HCT116 (cell line): ENCODE measurements at regions not wholly inside any gene's neighbourhood (a gene's known extent, or its start where the extent isn't known, plus 50 kb on each side); places are given as distances from the start of the nearest gene placed in this dataset.

Experiments used
- ATAC-seq: fragments of 200-7000 bp; cut with Tn5 transposase; 2 replicates; pipeline ENCODE4 v1.9.1; 2020; ENCODE audit warnings: mild to moderate bottlenecking, moderate library complexity
- BruUV-seq: library from RNA; stranded (reverse); fragments of 400-500 nt; replicated peaks from 2 replicates; lab custom pipeline; 2021; lab: Mats Ljungman, UMichigan
- CTCF ChIA-PET: fragments of 300-600 bp; sonication (Branson Sonifier 250); formaldehyde crosslinking; loops from one replicate; lab custom pipeline; 2021; ENCODE audit warnings: antibody characterized with exemption; lab: Charles Lee
- POLR2A ChIA-PET: fragments of 300-600, 350-600 bp; sonication (Branson Sonifier 250); formaldehyde crosslinking; loops from one replicate; lab custom pipeline; 2021; ENCODE audit warnings: antibody characterized with exemption; lab: Charles Lee
- RAD21 ChIA-PET, 2 experiments: fragments of 300-600 bp; sonication (Branson Sonifier 250); formaldehyde crosslinking; loops; one replicate each; lab custom pipeline; 2023; ENCODE audit warnings: low total read pairs in 2 of 2; ENCODE audit not compliant: uncharacterized antibody in 2 of 2, unreplicated experiment in 2 of 2, low non-redundant PET in 1 of 2; lab: Charles Lee
- DNase-seq: peaks from one replicate; pipeline ENCODE4 v3.0.0-alpha.2; 2010; ENCODE audit warnings: low read depth, low spot score
- H2AFZ ChIP-seq: fragments of 200-600 bp; shearing (Covaris generic), sonication (generic); 2 replicates; pipeline ENCODE4 v1.6.1; 2017; ENCODE audit warnings: low read depth, mixed run types, mixed read lengths, antibody characterized with exemption, low read length; ENCODE audit not compliant: poor library complexity, severe bottlenecking
- H3K27ac ChIP-seq: 2 replicates; pipeline ENCODE4 v1.5.1; 2012; ENCODE audit warnings: low read depth, low read length
- H3K27me3 ChIP-seq: fragments of 200-600 bp; sonication (generic); 2 replicates; pipeline ENCODE4 v1.6.1; 2016; ENCODE audit warnings: mixed run types, low read length, mixed read lengths; ENCODE audit not compliant: insufficient read depth
- H3K36me3 ChIP-seq, 2 experiments: fragments of 200-500 bp in 1 of 2; fragments of 200-600 bp in 1 of 2; sonication (Bioruptor generic) in 1 of 2; sonication (generic) in 1 of 2; 2 replicates each; pipeline versions ENCODE4 v1.5.1 to v1.6.1; 2014 to 2016; ENCODE audit warnings: low read length in 2 of 2, inconsistent platforms in 1 of 2, mixed read lengths in 1 of 2, mixed run types in 1 of 2; ENCODE audit not compliant: insufficient read depth in 2 of 2, control insufficient read depth in 1 of 2
- H3K4me1 ChIP-seq, 2 experiments: fragments of 200-600 bp in 1 of 2; sonication (generic) in 1 of 2; 2 replicates each; pipeline versions ENCODE4 v1.5.1 to v1.6.1; 2012 to 2017; ENCODE audit warnings: low read length in 2 of 2, inconsistent platforms in 1 of 2, mild to moderate bottlenecking in 1 of 2, mixed read lengths in 1 of 2, mixed run types in 1 of 2, moderate library complexity in 1 of 2; ENCODE audit not compliant: insufficient read depth in 2 of 2, control insufficient read depth in 1 of 2
- H3K4me2 ChIP-seq: fragments of 200-600 bp; sonication (generic); 2 replicates; pipeline ENCODE4 v1.6.1; 2017; ENCODE audit warnings: mixed run types, low read length, mixed read lengths
- H3K4me3 ChIP-seq, 2 experiments: fragments of 200-600 bp in 1 of 2; sonication (generic) in 1 of 2; replicated peaks in 1 of 2; 2 replicates each; pipeline ENCODE4 v1.5.1; 2011 to 2016; ENCODE audit warnings: low read length in 2 of 2, control low read depth in 1 of 2, low read depth in 1 of 2, mild to moderate bottlenecking in 1 of 2, mixed read lengths in 1 of 2, mixed run types in 1 of 2
- H3K79me2 ChIP-seq: fragments of 200-600 bp; sonication (generic); 2 replicates; pipeline ENCODE4 v1.6.1; 2017; ENCODE audit warnings: mild to moderate bottlenecking, mixed run types, low read length, moderate library complexity, mixed read lengths; ENCODE audit not compliant: insufficient read depth
- H3K9ac ChIP-seq: fragments of 200-600 bp; sonication (generic); 2 replicates; pipeline ENCODE4 v1.6.1; 2016; ENCODE audit warnings: low read length, mixed read lengths
- H3K9me2 ChIP-seq: fragments of 200-600 bp; sonication (generic), shearing (Covaris generic); 2 replicates; pipeline ENCODE4 v1.6.1; 2017; ENCODE audit warnings: mixed run types, mild to moderate bottlenecking, moderate library complexity; ENCODE audit not compliant: insufficient read depth
- H3K9me3 ChIP-seq, 2 experiments: fragments of 200-500 bp in 1 of 2; fragments of 200-600 bp in 1 of 2; sonication (Bioruptor generic) in 1 of 2; sonication (generic) in 1 of 2; 2 replicates each; pipeline ENCODE4 v1.6.1; 2014 to 2017; ENCODE audit warnings: low read length in 2 of 2, mixed read lengths in 2 of 2, inconsistent platforms in 1 of 2, low read depth in 1 of 2, mild to moderate bottlenecking in 1 of 2, mixed run types in 1 of 2, moderate library complexity in 1 of 2; ENCODE audit not compliant: control insufficient read depth in 1 of 2, insufficient read depth in 1 of 2
- H4K20me1 ChIP-seq: fragments of 200-600 bp; sonication (generic), shearing (Covaris generic); 2 replicates; pipeline ENCODE4 v1.6.1; 2017; ENCODE audit warnings: mixed run types, mild to moderate bottlenecking, moderate library complexity; ENCODE audit not compliant: insufficient read depth
- CBX3 ChIP-seq: IDR thresholded peaks from 2 replicates; pipeline ENCODE4 v1.6.1; 2012; ENCODE audit warnings: low read depth
- JUND ChIP-seq: IDR thresholded peaks from 2 replicates; pipeline ENCODE4 v1.6.1; 2012
- SP1 ChIP-seq: IDR thresholded peaks from 2 replicates; pipeline ENCODE4 v1.6.1; 2012; ENCODE audit warnings: low read depth
- SRF ChIP-seq: IDR thresholded peaks from 2 replicates; pipeline ENCODE4 v1.6.1; 2012; ENCODE audit warnings: low read depth
- ZBTB33 ChIP-seq: IDR thresholded peaks from 2 replicates; pipeline ENCODE4 v1.6.1; 2011; ENCODE audit warnings: mild to moderate bottlenecking, low read length, moderate library complexity; ENCODE audit not compliant: insufficient replicate concordance; ENCODE audit errors: extremely low read depth
- ZFX ChIP-seq: fragments of 450-650 bp; IDR thresholded peaks from 2 replicates; pipeline ENCODE4 v1.6.1; 2017
- ZNF274 ChIP-seq: fragments of 200-500 bp; sonication (Bioruptor generic); IDR thresholded peaks from 2 replicates; pipeline ENCODE4 v1.6.1; 2014; ENCODE audit warnings: mild to moderate bottlenecking, low read depth, low read length, inconsistent platforms
- intact Hi-C: fragments of 100-400 bp; cut with micrococcal nuclease; formaldehyde crosslinking; loops from 2 replicates; pipeline ENCODE4 v1.10.0; 2022
- TF ChIP-seq, protein P1 (sequence below): IDR thresholded peaks from 2 replicates; pipeline ENCODE4 v1.6.1; 2012; ENCODE audit warnings: low read depth

GRCh38 chr2:19500126-19500525, 141.7 kb upstream of the OSR1 start:
- no peaks in the 10 kb centered on the region for H3K27me3 ChIP-seq
- TF ChIP-seq ZBTB33 (no peak), CBX3 (no peak)
- H3K9ac ChIP-seq: no peak overlapping the region
- H3K9me2 ChIP-seq: no peaks in the 10 kb centered on the region
- intact Hi-C loops: no loop called here
- H3K4me1 ChIP-seq: peaks cover 0 to 11% of the 10 kb centered on the region in 2 experiments; a peak in 2 of 4 replicates
- no peaks in the 10 kb centered on the region for H4K20me1 ChIP-seq
- ATAC-seq (no peak), DNase-seq (no peak)
- H3K4me3 ChIP-seq: no peak overlapping the region
- ChIA-PET RAD21 (no interaction called here), POLR2A (no interaction called here), CTCF (no interaction called here)
- H3K27ac ChIP-seq: no peak overlapping the region
- no peaks in the 10 kb centered on the region for H3K79me2 ChIP-seq
- H2AFZ ChIP-seq: no peak overlapping the region
- H3K9me3 ChIP-seq: no peaks in the 10 kb centered on the region
- BruUV-seq: no TSS peak
- H3K36me3 ChIP-seq: no peaks in the 10 kb centered on the region
- no peak overlapping the region for H3K4me2 ChIP-seq

GRCh38 chr2:19496646-19497045, 138.2 kb upstream of the OSR1 start:
- no peak overlapping the region for H3K27ac ChIP-seq
- H3K79me2 ChIP-seq: no peaks in the 10 kb centered on the region
- ATAC-seq (no peak), DNase-seq (no peak)
- CTCF ChIA-PET: no interaction called here
- H3K36me3 ChIP-seq: no peaks in the 10 kb centered on the region
- H3K4me1 ChIP-seq: peaks cover 0 to 5% of the 10 kb centered on the region in 2 experiments; a peak in 1 of 4 replicates
- no peak overlapping the region for H2AFZ ChIP-seq
- no peak overlapping the region for H3K9ac ChIP-seq
- BruUV-seq: no TSS peak
- RAD21 ChIA-PET: interaction anchor here in 1 of 2 experiments (0.6 kb wide), 1 partner anchor 146 kb away, joined by 3 read pairs; no protein-coding TSS in a partner anchor
- POLR2A ChIA-PET: no interaction called here
- H3K4me3 ChIP-seq: no peak overlapping the region
- H3K9me2 ChIP-seq: no peaks in the 10 kb centered on the region
- no peaks in the 10 kb centered on the region for H4K20me1 ChIP-seq
- no peaks in the 10 kb centered on the region for H3K9me3 ChIP-seq
- H3K27me3 ChIP-seq: no peaks in the 10 kb centered on the region
- intact Hi-C loops: no loop called here
- H3K4me2 ChIP-seq: no peak overlapping the region
- TF ChIP-seq JUND (no peak), ZNF274 (no peak), SP1 (no peak), ZFX (no peak), ZBTB33 (no peak), SRF (no peak)
- TF ChIP-seq, protein P1, sequence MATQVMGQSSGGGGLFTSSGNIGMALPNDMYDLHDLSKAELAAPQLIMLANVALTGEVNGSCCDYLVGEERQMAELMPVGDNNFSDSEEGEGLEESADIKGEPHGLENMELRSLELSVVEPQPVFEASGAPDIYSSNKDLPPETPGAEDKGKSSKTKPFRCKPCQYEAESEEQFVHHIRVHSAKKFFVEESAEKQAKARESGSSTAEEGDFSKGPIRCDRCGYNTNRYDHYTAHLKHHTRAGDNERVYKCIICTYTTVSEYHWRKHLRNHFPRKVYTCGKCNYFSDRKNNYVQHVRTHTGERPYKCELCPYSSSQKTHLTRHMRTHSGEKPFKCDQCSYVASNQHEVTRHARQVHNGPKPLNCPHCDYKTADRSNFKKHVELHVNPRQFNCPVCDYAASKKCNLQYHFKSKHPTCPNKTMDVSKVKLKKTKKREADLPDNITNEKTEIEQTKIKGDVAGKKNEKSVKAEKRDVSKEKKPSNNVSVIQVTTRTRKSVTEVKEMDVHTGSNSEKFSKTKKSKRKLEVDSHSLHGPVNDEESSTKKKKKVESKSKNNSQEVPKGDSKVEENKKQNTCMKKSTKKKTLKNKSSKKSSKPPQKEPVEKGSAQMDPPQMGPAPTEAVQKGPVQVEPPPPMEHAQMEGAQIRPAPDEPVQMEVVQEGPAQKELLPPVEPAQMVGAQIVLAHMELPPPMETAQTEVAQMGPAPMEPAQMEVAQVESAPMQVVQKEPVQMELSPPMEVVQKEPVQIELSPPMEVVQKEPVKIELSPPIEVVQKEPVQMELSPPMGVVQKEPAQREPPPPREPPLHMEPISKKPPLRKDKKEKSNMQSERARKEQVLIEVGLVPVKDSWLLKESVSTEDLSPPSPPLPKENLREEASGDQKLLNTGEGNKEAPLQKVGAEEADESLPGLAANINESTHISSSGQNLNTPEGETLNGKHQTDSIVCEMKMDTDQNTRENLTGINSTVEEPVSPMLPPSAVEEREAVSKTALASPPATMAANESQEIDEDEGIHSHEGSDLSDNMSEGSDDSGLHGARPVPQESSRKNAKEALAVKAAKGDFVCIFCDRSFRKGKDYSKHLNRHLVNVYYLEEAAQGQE: no peak
